HG03060 (cell line): ENCODE measurements at regions not wholly inside any gene's neighbourhood (a gene's known extent, or its start where the extent isn't known, plus 50 kb on each side); places are given as distances from the start of the nearest gene placed in this dataset.
"Not testable (repeated sequence)": the region's sequence is repeated elsewhere in the genome, so short reads cannot be mapped to it uniquely, and the experiment has no call there.

Source experiments
- ATAC-seq: cut with Tn5 transposase; IDR thresholded peaks from one replicate; pipeline ENCODE4 v1.9.1; 2021; ENCODE audit warnings: low read depth, moderate number of reproducible peaks; ENCODE audit not compliant: unreplicated experiment

DNA sequence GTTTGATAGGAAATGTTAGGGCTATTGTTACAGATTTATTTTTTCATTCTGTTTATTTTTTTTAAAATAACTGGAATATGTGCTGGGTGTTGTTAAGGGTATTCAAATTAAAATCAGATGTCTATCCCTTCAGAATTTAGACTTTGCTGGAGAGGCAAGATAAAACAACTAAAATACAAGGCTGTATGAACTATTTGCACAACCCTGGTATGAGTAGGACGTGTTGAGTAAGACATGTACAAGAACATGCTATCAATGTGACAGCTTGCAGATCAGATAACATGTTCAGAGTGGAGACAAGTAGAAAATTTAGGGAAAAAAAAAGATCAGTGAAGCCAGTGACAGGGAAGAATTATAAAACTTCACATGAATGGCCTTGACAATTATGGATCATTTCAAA, 853.5 kb downstream of the METTL15 start:
- no peak for ATAC-seq

DNA sequence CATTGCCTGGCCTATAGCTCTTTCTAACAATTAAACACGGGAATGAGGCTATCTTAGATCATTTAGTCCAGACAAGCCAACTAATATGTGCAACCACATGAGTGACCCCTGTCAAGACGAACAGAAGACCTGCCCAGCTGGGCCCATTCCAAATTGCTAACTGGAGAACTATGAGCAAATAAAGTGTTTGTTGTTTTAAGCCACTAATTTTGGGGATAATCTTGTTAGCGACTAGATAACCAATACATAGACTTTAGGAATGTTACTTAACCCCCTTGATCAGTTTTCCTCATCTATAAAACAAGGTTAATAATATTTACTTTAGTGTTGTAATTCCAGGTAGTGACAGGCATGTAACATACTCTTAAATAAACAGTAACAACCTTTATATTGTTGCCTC, 848.3 kb downstream of the METTL15 start:
- no peak for ATAC-seq

DNA sequence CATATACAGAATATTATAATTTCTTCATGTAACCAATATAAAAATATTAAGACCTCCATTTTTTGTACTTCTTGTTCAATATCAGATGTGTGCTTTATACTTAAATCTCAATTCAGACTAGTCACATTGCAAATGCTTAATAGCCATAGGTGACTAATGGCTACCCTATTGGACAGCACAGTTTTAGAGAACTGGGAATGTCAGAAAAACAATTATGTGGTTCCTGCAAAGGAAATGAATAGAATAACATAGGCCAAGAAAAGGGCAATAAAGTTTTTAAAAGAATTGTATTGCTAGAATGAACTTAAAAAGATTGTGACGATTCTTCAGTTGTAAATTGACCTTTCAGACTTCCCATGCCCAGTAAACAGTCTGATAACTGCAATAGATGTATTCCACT, 843.0 kb downstream of the METTL15 start:
- ATAC-seq, result no peak

DNA sequence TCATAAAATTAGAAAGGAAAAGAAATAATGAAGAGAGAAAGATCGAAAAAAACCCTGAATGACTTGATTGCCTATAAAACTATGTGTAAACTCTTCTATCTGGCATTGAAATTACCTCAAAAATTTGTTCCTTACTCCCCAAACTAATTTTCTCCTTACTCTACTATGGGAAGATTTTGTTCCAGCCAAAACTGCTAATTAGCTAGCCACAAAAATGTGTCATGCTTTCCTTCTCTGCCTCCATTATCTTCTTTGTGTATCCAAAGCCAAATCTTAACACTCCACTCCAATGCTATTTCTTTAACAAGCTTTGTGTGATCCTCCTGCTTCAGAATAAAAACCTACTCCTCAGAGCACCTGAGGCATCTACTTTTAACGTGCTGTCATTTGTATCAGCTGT, 831.2 kb downstream of the METTL15 start:
- no peak for ATAC-seq

DNA sequence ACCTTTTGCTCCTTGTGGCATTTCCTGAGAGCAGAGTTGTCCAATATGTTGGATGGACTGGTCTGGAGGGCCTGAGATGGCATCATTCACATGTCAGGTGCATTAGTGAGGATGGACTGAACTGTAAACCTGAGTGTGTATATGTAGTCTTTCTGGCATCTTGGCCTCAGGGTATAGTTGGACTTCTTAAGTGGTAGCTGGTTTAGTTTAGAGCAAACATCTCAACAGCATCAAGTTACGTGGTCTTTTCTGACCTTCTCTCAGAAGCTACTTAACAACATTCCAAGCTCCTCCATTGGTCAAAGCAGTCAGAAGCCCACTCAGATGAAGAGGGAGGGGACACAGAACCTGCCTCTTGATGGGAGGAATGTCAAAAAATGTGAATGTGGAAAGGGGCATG, 829.9 kb downstream of the METTL15 start:
- no peak for ATAC-seq

DNA sequence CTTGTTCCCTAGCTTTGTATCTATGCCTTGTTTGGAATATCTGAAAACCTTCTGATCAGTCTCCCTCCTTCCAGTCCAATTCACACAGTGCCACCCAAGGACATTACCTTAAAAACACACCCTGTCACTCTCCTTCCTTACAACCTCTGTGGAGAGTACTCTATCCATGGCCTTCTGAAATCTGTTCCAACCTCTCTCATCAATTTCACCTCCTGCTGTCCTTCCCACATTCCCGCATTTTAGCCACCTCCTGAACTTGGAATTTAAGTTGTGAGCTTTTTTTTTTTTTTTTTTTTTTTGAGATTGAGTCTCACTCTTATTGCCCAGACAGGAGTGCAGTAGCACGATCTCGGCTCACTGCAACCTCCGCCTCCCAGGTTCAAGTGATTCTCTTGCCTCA, 824.8 kb downstream of the METTL15 start:
- no peak for ATAC-seq

DNA sequence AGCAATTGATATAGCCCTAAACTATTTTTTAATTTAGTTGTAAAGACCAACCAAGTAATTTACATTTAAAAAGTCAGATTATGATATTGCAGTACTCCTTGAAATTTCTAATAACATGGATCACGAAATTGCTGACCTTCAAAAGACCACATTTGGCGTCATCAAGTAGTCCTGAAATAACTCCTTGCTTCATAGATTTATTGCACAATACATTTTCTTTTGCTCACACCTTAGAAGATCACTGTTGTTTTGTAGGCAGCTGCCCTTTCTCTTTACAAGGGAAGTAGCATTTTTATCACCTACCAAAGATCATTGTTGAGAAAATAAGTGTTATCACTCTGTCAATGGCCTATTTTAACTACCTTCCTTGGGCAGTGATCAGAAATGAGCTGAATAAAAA, 815.8 kb downstream of the METTL15 start:
- ATAC-seq, result no peak

DNA sequence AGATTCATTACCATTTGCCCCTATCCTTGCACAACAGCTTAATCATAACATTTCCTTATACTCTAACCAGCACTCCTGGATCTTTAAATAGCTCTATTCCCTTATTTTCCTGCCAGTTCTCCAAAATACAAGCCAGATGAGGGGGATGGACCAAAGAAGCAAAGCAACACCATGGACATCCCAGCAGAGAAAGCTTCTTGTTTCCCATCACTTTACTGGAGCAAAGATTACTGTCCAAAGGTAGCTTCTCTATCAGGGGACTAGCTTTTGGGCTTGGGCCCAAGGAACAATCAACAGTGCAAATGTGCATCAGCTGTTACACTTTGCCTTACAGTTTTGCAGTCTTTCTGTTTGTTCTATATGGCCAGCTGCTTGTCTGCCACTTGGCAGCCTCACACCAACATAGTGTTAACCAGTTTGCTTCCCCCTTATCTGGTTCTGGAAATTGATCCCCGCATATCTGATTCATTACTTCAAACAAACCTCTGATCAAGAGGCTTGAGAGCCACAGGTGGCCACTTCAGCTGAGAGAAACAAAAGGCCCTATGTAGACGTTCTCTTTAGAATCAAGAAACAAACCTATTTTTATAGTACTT, 814.3 kb downstream of the METTL15 start:
- ATAC-seq, result no peak

DNA sequence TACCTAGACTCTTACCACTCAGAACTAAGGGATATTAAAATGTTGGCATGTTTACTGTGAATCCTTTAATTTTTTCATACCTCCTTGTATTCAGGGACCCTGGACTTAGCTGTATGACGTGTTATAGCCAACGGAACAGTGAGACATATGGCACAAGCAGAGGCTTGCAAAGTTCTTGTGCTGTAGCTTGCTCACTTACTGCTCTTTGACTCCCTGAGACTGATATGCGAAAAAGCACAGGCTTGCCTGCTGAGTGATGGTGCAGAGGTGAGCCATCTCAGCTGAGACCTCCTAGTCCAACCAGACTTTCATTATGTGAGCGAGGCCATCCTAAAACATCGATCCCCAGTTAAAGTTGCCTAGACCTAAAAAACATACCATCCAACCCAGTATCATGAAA, 811.0 kb downstream of the METTL15 start:
- ATAC-seq, result no peak

DNA sequence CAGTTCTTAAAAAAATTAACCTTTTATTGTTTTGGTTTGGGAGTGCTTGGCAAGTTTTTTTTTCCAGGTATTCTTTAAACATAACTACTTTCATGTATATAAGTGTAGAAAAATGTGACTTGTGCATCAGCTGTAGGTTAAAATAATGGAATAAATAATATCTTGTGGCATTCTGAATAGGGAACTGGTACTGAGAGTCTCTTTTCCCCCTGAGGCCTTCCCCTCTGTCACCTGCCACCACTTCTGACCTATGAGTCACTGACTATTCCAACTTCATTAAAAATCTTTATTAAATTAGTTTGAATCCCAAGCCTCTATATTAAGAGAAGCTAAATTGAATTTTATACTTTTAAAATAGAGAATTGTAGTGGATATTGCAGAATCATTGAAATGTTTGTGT, 805.7 kb downstream of the METTL15 start:
- no peak for ATAC-seq

DNA sequence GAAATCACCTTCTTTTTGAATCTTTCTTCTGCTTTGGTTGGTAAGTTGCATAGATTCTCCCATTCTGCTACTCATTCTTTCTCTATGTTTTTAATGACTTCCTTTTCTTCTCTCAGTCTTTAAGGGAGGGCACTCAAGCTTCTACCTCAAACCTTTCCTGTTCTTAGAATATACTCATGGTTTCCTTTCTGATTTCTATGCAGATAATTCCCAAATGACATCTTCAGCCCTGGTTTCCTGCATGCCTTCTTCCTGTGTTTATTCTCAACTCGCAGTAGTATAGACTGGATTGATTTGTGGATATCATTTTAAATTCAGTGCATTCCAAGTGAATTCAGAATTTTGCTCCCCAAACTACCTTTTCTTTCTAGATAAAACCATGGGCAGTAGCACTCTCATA, 803.6 kb downstream of the METTL15 start:
- ATAC-seq, result no peak

DNA sequence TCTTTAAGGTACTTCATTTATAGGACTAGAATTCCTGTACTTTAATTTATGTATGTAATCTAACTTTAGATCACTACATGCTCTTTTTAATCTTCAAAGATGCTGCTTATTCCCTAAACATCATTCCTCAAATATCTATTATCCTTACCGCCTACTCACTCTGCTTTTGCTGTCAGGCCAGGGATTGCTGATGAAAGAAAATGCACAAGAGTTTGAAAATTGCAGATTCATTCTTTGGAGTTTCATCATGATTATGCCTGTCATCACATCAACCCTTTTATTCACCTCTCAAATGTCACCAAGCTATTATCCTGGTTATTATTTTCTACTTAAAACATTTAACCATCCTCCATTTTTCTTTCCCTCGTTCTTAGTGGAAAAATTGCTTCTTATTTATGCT, 802.7 kb downstream of the METTL15 start:
- ATAC-seq, result no peak

DNA sequence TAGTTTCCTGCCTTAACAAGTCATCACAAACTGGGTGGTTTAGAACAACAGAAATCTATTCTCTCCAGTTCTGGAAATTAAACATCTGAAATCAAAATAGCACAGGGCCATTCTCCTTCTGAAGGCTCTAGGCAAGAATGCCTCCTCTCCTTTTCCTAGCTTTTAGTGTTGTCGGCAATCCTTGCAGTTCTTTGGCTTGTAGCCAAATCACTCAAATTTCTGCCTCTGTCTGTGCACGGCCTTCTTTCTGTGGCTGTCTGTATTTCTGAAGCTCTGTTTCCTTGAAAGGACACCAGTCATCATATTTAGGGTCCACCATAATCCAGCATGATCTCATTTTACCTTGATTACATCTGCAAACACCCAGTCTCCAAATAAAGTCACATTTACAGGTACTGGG, 795.5 kb downstream of the METTL15 start:
- no peak for ATAC-seq

DNA sequence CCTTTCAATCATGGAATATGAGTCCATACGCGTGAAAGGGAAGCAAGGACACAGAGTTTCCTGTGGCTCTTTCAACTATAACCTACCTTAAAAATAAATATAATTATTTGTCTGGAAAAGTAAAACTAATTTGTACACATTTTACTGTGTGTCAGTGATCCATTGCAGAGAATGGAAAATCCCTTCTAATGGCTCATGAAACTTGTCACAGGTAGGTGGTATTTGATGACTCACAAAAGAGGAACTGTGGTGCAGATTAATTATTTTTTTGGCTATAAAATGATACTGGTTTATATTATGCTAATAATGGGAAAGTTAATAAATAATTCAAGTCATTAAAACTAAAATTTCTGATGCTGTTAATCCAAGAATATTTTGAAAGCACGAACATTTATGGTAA, 792.2 kb downstream of the METTL15 start:
- ATAC-seq, result no peak

DNA sequence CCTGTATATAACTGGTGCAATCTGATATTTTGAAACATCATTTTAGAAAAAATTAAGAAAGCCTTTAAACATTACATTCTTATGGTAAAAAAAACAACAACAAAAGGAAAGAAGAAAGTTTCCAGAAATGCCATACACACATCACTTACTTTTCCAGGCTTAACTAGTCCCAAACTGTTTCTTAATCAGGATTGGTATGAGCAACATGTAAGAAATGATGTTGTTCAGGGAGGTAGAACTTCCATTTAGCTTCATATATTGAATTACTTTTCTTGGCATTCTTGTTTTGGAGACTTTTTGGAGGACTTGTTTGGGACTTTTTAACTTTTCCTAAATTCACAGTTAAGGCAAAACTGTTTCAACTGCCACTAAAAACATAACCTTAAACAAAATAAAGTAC, 791.5 kb downstream of the METTL15 start:
- ATAC-seq, result no peak

DNA sequence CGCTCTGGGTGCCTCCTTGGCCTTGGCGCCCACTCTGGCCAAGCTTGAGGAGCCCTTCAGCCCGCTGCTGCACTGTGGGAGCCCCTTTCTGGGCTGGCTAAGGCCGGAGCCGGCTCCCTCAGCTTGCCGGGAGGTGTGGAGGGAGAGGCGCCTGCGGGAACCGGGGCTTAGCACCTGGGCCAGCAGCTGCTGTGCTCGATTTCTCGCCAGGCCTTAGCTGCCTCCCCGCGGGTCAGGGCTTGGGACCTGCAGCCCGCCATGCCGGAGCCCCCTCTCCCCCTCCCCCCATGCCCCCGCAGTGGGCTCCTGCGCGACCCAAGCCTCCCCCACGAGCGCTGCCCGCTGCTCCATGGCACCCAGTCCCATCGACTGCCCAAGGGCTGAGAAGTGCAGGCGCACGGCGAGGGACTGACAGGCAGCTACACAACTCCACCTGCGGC, 782.4 kb downstream of the METTL15 start:
- not testable (repeated sequence) for ATAC-seq

DNA sequence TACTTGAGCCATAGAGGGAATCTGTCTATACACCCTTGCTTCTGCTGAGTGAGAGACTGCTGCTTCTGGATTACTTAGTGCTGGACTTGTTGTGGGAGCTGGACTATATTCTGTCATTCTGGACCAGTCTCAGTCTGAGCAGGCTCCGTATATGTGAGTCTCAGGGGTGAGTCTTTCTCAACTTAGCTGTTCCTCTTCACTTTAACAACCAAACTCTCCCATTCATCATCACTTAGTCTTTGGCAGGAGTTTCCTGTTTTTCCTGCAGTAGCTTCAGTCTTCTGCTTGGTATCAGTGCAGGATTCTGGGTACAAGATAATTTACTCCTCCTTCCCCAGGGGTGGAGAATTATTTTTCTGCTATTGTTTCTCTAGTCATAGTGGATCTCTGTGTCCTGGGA, 779.5 kb downstream of the METTL15 start:
- ATAC-seq, result no peak

DNA sequence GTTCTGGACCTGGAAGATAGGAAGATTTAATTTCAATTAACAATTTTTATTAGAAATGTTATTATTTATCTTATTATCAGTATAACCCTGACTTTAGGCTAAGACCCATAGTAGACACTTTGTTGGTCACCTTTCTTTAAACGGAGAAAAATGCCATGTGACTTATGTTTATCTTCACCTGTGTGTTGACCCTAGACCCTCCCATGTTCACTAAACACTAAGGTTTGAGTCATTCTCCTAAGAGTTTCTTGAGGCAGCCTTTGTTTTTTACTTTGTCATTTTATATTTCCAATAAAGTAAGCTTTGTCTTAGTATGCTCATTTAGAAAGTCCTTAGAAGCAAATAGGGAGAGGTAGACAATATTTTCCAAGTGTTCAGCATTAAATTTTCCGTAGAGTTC, 771.7 kb downstream of the METTL15 start:
- ATAC-seq, result no peak

DNA sequence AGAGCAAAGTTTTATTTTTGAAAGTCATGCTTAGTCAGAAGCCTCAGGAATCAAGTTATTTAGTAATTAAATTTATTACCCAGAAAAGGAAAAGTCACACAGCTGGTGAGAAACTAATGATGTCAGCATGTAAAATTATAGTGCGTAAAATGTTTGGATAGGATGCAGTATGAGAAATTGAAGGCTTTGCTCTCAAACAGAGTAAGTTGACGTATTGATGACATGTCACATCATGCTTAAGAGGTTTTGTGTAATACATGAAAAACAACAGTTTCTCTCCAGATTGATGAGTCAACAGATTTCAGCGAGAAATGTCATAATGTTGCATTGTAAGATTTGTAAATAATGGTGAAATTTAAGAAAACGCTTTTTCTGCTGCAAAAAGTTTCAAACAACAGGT, 769.8 kb downstream of the METTL15 start:
- ATAC-seq, result no peak

DNA sequence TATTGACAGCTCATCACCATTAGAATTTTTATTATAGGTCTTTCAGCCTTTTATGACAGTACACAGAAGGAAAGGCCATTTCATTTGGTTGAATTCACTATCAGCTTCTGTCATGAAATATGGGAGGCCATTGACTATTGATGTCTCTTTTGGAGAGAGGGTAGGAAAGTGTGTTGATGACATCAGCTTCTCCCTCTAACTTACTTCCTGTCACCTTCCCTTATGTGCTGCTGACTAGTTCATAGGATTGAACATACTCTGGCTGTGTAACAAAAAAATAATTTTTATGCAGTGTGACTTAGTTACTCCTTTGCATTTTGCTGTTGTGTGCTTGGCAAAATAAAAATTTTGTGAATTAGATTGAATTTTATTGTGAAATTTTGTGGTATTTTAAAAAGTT, 769.2 kb downstream of the METTL15 start:
- ATAC-seq, result no peak

DNA sequence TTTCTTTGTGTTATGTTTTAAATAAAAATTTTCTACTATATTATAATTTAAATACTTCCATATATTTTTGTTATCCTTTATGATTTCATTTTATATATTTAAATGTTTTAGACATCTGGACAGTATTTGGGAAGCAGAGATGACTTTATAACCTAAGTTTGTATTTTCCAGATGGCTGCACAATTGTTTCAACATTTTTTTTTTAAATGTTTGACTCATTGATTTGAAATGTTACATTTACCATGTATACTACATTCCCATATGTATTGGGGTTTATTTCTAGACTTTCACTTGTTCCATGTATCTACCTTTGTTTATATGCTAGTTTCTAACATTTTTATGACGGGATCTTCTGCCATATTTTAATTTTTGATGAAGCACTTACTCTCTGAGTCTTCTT, 766.5 kb downstream of the METTL15 start:
- no peak for ATAC-seq

DNA sequence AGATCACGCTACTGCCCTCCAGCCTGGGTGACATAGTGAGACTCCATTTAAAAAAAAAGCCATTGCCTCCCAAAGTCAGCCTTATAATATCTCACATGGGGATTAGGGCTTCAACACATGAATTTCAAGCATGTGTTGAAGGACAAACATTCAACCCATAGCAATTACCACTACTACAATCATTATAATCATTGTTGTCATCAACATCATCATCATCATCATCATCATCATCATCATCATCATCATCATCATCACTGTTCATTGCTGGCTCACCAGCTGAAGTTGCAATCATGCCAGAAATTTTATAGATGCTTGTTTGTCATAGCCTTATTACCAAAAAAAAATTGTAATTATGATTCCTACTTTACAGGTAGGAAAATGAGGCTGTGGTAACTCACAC, 762.9 kb downstream of the METTL15 start:
- ATAC-seq, result no peak

DNA sequence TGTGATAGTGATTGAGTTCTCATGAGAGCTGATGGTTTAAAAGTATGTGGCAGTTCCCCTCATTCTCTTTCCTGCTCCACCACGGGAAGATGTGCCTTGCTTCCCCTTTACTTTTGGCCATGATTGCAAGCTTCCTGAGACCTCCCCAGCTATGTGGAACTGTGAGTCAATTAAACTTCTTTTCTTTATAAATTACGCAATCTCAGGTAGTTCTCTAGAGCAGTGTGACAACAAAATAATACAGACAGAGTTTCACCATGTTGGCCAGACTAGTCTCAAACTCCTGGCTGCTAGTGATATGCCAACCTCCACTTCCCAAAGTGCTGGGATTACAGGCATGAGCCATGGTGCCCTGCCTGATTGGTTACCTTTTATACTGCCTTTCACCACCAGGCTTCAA, 755.2 kb downstream of the METTL15 start:
- ATAC-seq, result no peak
